Retinal pigment epithelial cell (primary cell): ENCODE measurements at regions not wholly inside any gene's neighbourhood (a gene's known extent, or its start where the extent isn't known, plus 50 kb on each side); places are given as distances from the start of the nearest gene placed in this dataset.

Source experiments
- DNase-seq: peaks from one replicate; pipeline ENCODE4 v3.0.0-alpha.2; 2010; ENCODE audit warnings: low read depth
- H3K4me3 ChIP-seq: 2 replicates; pipeline ENCODE4 v1.5.1; 2011; ENCODE audit warnings: mild to moderate bottlenecking, low read length, control low read depth, moderate library complexity
- TF ChIP-seq, protein P1 (sequence below): conservative IDR thresholded peaks from 2 replicates; pipeline ENCODE4 v1.5.1; 2011; ENCODE audit warnings: low read depth, low read length, control low read depth, inconsistent platforms

DNA sequence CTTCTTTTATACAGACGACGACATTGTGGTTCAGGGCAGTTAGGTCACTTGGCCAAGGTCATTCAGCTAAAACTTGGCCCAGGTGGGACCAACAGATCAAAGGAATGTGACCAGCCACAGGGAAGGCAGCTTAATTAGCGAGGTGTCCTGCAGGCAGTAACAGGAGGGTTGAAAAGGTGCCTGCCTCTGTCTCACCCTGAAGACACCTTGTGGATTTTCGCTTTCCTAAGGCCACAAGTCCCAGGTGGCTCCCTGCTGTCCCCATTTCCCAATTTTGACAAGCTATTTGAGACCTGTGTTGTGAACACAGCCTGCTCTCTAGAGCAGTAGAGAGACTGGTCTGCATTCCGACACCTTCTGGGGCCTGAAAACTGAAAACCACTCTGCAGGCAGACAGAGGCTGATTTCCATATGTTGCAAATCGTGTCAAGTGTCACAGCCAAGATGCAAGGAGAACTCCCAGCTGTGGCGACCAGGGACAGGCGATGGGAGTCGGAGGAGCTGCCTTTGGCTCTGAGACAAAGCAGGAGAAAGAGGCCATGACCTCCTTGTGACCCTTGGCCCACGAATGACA, 593.1 kb upstream of the CDH5 start:
- DNase-seq = no peak
- TF ChIP-seq, protein P1, sequence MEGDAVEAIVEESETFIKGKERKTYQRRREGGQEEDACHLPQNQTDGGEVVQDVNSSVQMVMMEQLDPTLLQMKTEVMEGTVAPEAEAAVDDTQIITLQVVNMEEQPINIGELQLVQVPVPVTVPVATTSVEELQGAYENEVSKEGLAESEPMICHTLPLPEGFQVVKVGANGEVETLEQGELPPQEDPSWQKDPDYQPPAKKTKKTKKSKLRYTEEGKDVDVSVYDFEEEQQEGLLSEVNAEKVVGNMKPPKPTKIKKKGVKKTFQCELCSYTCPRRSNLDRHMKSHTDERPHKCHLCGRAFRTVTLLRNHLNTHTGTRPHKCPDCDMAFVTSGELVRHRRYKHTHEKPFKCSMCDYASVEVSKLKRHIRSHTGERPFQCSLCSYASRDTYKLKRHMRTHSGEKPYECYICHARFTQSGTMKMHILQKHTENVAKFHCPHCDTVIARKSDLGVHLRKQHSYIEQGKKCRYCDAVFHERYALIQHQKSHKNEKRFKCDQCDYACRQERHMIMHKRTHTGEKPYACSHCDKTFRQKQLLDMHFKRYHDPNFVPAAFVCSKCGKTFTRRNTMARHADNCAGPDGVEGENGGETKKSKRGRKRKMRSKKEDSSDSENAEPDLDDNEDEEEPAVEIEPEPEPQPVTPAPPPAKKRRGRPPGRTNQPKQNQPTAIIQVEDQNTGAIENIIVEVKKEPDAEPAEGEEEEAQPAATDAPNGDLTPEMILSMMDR = no peak
- no peak overlapping the region for H3K4me3 ChIP-seq

DNA sequence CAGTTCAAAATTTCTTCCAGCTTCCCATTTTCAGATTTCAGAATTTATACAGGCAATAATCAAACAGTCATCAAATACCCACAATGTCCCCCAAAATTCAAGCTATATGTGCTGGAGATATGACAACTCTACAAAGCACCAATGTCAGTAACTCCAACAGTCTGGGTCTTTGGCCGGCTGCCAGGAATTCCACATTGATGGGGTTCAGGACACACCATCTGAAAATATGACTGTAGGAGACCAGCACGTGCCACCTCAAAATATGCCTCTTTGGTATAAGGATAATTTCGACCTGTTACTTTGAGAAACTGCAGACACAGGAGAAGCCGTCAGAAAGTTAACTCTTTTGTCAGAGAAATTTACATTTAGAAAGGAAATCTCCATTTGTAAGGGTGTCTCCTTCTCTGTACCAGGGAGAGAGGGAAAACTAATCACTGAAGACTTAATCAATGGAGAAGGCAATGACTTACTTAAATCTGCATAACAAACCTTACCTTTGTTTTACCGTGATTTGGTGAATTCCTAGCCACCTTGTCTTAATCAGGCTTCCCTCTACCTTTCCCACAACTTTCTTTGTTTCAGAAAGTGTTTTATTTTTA, 594.3 kb upstream of the CDH5 start:
- TF ChIP-seq, protein P1 = no peak
- no peak overlapping the region for H3K4me3 ChIP-seq
- no peak for DNase-seq

DNA sequence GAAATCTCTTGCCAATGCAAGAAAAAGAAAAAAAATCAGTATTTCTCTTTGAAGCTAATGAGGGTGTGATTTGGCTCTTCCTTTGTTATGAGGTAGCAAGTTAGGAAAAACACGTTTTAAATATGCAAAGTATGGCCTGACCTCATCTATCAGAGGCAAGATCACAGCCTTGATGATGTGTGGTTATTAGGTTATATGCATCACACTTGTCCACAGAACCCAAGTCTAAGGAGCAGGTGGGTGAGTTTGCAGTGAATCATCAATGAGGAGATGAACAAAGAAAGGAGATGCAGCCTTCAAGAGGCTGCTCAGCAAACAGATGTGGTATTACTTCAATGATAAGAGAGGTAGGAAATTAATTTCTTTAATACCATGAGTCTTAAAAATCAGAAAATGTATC, 594.8 kb upstream of the CDH5 start:
- H3K4me3 ChIP-seq = no peak overlapping the region
- TF ChIP-seq, protein P1 = no peak
- no peak for DNase-seq

DNA sequence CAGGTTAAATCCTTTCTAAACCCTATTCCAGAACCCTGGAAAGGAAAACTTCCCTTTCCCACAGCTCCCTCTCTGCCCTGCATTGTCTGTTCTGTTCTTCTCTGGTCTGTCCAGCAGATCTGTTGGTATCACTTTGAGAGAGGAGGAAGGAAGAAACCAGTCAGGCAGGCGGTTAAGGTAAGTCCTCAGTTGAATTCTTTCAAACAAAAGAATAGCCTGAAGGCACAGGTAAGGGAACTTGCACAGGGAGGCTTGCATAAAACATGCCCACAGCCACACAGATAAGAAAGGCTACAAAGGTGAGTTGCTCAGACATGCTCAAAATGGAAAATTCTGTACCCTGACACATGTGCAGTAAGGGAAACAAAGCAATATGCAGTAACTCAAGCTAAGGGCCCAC, 595.7 kb upstream of the CDH5 start:
- TF ChIP-seq, protein P1 = no peak
- H3K4me3 ChIP-seq = no peak overlapping the region
- DNase-seq = no peak

DNA sequence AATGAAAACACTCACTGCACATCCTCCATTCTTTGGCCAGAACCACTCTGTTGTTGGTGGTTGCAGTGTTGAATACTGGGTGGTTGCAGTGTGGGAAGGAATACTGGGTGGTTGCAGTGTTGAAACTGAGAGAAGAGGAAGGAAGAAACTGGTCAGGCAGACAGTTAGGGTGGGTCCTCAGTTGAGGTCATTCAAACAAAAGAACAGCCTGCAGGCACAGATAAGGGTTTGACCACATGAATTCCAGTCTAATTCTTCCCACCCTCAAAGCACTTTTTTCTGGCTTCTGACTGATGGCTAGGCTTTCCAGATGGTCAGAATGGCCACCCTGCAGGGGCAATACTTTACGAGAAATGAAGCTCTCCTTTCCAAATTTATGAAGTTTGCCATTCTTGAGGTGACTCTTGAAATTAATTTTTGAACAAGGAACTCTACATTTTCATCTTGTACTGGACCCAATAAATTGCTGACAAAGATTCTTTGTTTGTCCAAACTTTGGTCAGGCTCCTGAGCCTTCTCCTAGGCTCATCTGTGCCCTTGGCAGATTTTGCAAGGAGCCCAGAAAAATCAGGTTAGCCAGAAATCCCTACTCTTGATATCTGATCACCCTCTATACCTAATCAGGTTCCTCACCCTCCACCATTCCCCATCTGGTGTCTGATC, 596.6 kb upstream of the CDH5 start:
- H3K4me3 ChIP-seq = no peak overlapping the region
- TF ChIP-seq, protein P1 = no peak
- DNase-seq = no peak

DNA sequence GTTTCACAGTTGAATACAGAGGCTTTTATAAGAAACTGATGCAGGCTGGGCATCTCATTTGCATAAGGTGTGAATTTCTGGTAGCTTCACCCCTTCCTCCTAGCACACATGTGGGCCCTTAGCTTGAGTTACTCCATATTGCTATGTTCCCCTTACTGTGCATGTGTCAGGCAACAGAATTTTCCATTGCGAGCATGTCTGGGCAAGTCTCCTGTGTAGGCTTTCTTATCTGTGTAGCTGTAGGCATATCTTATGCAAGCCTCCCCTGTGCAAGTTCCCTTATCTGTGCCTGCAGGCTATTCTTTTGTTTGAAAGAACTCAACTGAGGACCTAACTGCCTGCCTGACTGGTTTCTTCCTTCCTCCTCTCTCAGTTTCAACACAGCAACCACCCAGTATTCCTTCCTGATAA, 597.4 kb upstream of the CDH5 start:
- no peak for DNase-seq
- TF ChIP-seq, protein P1 = no peak
- H3K4me3 ChIP-seq = no peak overlapping the region

DNA sequence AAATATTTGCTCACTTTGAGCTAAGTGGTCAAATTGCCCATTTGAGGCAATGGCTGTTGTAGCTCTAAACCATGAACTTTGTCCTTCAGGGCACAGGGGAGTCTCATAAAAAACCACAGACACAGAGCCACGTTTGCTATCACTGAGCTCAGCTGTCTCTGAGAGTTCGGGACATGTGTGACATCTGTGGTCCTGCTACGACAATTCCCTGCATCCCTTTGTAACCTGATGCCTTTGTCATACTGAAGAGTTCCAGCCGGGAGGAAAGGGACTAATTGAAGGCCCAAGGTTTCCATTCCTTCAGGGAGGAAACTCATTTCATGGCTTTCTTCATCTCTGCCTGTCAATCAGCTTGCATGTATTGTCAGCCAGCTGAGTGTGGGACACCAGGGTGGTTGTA, 599.4 kb upstream of the CDH5 start:
- TF ChIP-seq, protein P1 = no peak
- no peak overlapping the region for H3K4me3 ChIP-seq
- DNase-seq = no peak
